Esophagus squamous epithelium (tissue), 5 donors: ENCODE measurements at regions not wholly inside any gene's neighbourhood (a gene's known extent, or its start where the extent isn't known, plus 50 kb on each side); places are given as distances from the start of the nearest gene placed in this dataset.

Experiments used
- DNase-seq: peaks from one replicate; lab custom pipeline; 2025; lab: John Stamatoyannopoulos, UW
- H3K27ac ChIP-seq, 4 donors: fragments of 200-600 bp; sonication (generic); one replicate each; pipeline ENCODE4 v1.5.1; 2016 to 2019; ENCODE audit warnings: mild to moderate bottlenecking in 1 of 4
- H3K27me3 ChIP-seq, 4 donors: fragments of 200-600 bp; sonication (generic); 1 replicate in 3 of 4; 2 replicates in 1 of 4; pipeline versions ENCODE4 v1.5.1 to v1.6.0; 2017 to 2021; ENCODE audit warnings: antibody characterized with exemption in 1 of 4
- H3K36me3 ChIP-seq, 3 donors: fragments of 200-600 bp; sonication (generic); one replicate each; pipeline ENCODE4 v1.5.1; 2016 to 2019
- H3K4me1 ChIP-seq, 3 donors: fragments of 200-600 bp; sonication (generic); one replicate each; pipeline ENCODE4 v1.5.1; 2017 to 2019
- H3K4me3 ChIP-seq, 4 donors: fragments of 200-600 bp; sonication (generic); 1 replicate in 3 of 4; 2 replicates in 1 of 4; pipeline ENCODE4 v1.5.1; 2016 to 2019; ENCODE audit warnings: mild to moderate bottlenecking in 2 of 4, moderate library complexity in 1 of 4
- H3K9me3 ChIP-seq, 3 donors: fragments of 200-600 bp; sonication (generic); one replicate each; pipeline ENCODE4 v1.5.1; 2016 to 2019
- CTCF ChIP-seq, 6 experiments: fragments of 450-650 bp in 4 of 6; fragments of 200-600 bp in 2 of 6; sonication (generic) in 2 of 6; IDR thresholded peaks; one replicate each; pipeline ENCODE4 v1.5.1; 2016 to 2019; ENCODE audit warnings: antibody characterized with exemption in 6 of 6, mild to moderate bottlenecking in 4 of 6, moderate library complexity in 4 of 6
- POLR2A ChIP-seq, 4 donors: fragments of 450-650 bp; IDR thresholded peaks; one replicate each; pipeline ENCODE4 v1.6.1; 2017; ENCODE audit warnings: antibody characterized with exemption in 4 of 4, mild to moderate bottlenecking in 4 of 4, moderate library complexity in 3 of 4
- WGBS, 2 donors: methylation state at CpG; one replicate each; pipeline ENCODE4 v1.1.5; 2018; 5-methylcytosine and 5-hydroxymethylcytosine counted together
- intact Hi-C: fragments of 100-400 bp; cut with DNase I; formaldehyde crosslinking; loops from one replicate; pipeline ENCODE4 v1.15.0; 2022
- donor health status: DM: yes; HTN: yes; CAD: no.

- Histone ChIP-seq H3K27me3 (no peaks in the 10 kb centered on the region), H3K4me3 (no peak overlapping the region), H3K36me3 (no peaks in the 10 kb centered on the region), H3K9me3 (no peaks in the 10 kb centered on the region), H3K4me1 (no peaks in the 10 kb centered on the region), H3K27ac (no peak overlapping the region)
- intact Hi-C loops = no loop called here
- no peak for DNase-seq
- WGBS, 2 donors = 91 to 98% methylated on average over 10 to 12 of the region's 12 CpGs
- TF ChIP-seq CTCF (IDR thresholded peaks at IDR 0.05) = no peak
- TF ChIP-seq POLR2A (IDR thresholded peaks at IDR 0.05) = no peak
Measured at GRCh38 chr4:36003051-36003450, 241.3 kb downstream of the ARAP2 start.

GRCh38 chr4:36004204-36004851, 240.0 kb downstream of the ARAP2 start:
- H3K4me1 ChIP-seq = no peaks in the 10 kb centered on the region
- no peak for DNase-seq
- intact Hi-C loops = no loop called here
- H3K4me3 ChIP-seq = no peak overlapping the region
- H3K27me3 ChIP-seq = no peaks in the 10 kb centered on the region
- no peaks in the 10 kb centered on the region for H3K36me3 ChIP-seq
- 52 to 67% methylated on average over 2 of the region's 2 CpGs for WGBS, 2 donors
- no peak for TF ChIP-seq POLR2A (IDR thresholded peaks at IDR 0.05)
- no peak for TF ChIP-seq CTCF (IDR thresholded peaks at IDR 0.05)
- no peak overlapping the region for H3K27ac ChIP-seq
- H3K9me3 ChIP-seq = no peaks in the 10 kb centered on the region

GRCh38 chr4:36006226-36006625, 238.1 kb downstream of the ARAP2 start:
- WGBS, 2 donors = 77 to 79% methylated on average over 5 of the region's 5 CpGs
- H3K4me3 ChIP-seq = no peak overlapping the region
- no peaks in the 10 kb centered on the region for H3K9me3 ChIP-seq
- H3K27ac ChIP-seq = no peak overlapping the region
- intact Hi-C loops = no loop called here
- TF ChIP-seq POLR2A (IDR thresholded peaks at IDR 0.05) (no peak), CTCF (IDR thresholded peaks at IDR 0.05) (no peak)
- H3K27me3 ChIP-seq = no peaks in the 10 kb centered on the region
- no peaks in the 10 kb centered on the region for H3K36me3 ChIP-seq
- no peaks in the 10 kb centered on the region for H3K4me1 ChIP-seq
- no peak for DNase-seq

GRCh38 chr4:36010397-36010929, 233.9 kb downstream of the ARAP2 start:
- Histone ChIP-seq H3K4me3 (no peak overlapping the region), H3K4me1 (no peaks in the 10 kb centered on the region), H3K36me3 (no peaks in the 10 kb centered on the region), H3K27ac (no peak overlapping the region), H3K9me3 (no peaks in the 10 kb centered on the region), H3K27me3 (no peaks in the 10 kb centered on the region)
- DNase-seq = no peak
- 55% methylated on average over 4 of the region's 4 CpGs for WGBS, 2 donors
- TF ChIP-seq POLR2A (IDR thresholded peaks at IDR 0.05) = no peak
- TF ChIP-seq CTCF (IDR thresholded peaks at IDR 0.05) = no peak
- intact Hi-C loops = no loop called here

- Histone ChIP-seq H3K27me3 (no peaks in the 10 kb centered on the region), H3K36me3 (no peaks in the 10 kb centered on the region), H3K9me3 (no peaks in the 10 kb centered on the region), H3K4me3 (no peak overlapping the region), H3K27ac (no peak overlapping the region), H3K4me1 (no peaks in the 10 kb centered on the region)
- no peak for TF ChIP-seq CTCF (IDR thresholded peaks at IDR 0.05)
- TF ChIP-seq POLR2A (IDR thresholded peaks at IDR 0.05) = no peak
- DNase-seq = no peak
- intact Hi-C loops = no loop called here
Measured at GRCh38 chr4:36011381-36011780, 232.9 kb downstream of the ARAP2 start.
